HG02610 (cell line): ENCODE measurements at regions not wholly inside any gene's neighbourhood (a gene's known extent, or its start where the extent isn't known, plus 50 kb on each side); places are given as distances from the start of the nearest gene placed in this dataset.

Experiments
- ATAC-seq: cut with Tn5 transposase; IDR thresholded peaks from one replicate; pipeline ENCODE4 v1.9.1; 2021; ENCODE audit warnings: mild to moderate bottlenecking, moderate library complexity; ENCODE audit not compliant: unreplicated experiment

- no peak for ATAC-seq
These were observed 88.4 kb downstream of the VEGFA start for GRCh38 chr6:43858161-43859153.

DNA sequence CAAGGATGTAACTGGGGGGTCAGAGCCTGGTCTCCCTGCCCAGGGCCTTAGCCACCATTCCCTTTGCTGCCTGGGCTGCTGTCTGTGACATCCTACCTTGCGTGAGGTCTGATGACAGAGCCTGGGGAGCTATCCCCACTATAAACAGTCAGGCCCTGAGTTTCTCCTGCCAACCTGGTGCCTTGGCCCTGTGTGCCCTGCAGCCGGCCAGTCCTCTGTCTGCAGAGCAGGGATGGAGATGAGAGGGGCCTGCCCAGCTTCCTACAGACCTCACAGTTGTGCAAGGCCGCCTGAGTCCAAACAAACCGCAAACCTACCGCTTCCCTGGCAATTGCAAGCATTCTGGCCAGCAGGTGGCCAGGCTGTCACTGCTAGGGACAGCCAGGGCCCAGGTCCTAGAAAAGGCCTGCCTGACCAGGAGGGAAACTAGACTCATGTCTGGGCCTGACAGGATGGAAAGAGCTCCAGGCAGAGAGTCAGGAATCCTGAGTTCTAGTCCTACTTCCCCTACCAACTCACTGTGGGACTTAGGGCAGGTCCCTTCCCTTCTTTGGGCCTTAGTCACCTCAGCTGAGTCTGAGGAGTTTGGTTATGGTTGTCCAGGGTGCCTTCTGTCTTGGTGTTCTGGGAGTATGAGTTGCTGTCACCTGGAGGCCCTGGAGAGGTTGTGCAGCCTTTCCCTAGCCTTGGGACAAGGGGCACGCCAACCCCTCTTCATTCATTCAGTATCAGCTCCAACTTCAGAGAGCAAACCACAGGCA, 86.2 kb downstream of the VEGFA start:
- no peak for ATAC-seq

DNA sequence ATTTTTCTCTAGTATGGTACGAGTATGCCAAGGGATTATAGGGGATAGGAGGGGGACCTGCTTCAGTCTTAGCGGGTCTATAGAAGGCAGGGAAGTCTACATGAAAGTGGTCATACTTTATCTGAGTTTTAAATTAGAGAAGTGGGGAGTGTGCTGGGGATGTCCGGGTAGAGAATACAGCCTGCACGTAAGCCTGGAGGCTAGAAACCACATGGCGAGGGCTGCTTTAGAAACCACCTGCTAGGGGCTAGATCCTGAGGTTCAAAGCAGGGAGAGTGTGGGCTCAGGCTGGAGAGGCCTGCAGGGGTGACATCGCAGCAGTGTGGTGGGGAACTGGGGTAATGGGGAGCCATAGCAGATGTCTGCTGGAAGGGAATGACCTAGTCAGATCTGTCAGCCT, 85.2 kb downstream of the VEGFA start:
- ATAC-seq, result no peak

- no peak for ATAC-seq
These were observed 83.1 kb downstream of the VEGFA start for GRCh38 chr6:43853066-43853650.

- ATAC-seq, result no peak
These were observed 82.4 kb downstream of the VEGFA start for GRCh38 chr6:43852350-43852864.

DNA sequence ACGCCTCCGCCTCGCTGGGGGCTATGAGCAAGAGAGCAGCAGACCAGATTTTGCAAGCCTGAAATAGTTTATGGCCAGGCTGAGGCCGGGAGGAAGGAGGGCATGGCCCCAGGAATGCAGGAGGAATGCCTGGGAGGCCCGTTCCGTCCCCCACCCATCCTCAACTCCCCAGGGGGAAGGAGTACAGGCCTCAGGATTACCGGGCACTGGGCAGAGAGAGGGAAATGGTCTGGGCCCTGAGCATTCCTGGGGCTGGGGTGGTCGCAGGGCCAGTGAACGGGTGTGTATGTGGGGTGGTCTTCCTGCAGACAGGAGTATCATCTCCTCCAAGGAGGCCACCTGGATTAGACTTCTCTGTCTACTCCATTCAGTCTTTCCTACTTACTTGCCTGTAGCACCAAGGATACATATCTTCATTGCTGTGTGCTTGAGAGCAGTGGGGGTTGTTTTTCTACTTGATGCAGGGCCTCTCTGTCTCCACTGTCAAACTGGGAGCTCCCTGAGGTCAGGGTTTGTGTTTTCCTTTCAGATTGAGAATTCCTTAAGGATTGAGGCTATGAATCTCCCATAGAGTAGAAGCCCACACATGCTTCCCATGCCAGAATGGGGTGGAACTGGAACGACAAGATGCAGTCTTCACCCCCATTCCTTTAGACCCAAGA, 81.3 kb downstream of the VEGFA start:
- ATAC-seq, result no peak

- ATAC-seq, result no peak
These were observed 80.5 kb downstream of the VEGFA start for GRCh38 chr6:43850314-43851203.

GRCh38 chr6:43849844-43850243, 79.8 kb downstream of the VEGFA start:
- no peak for ATAC-seq

- ATAC-seq, result no peak
These were observed 78.8 kb downstream of the VEGFA start for GRCh38 chr6:43848671-43849391.

- ATAC-seq, result no peak
These were observed 78.0 kb downstream of the VEGFA start for GRCh38 chr6:43847741-43848630.

DNA sequence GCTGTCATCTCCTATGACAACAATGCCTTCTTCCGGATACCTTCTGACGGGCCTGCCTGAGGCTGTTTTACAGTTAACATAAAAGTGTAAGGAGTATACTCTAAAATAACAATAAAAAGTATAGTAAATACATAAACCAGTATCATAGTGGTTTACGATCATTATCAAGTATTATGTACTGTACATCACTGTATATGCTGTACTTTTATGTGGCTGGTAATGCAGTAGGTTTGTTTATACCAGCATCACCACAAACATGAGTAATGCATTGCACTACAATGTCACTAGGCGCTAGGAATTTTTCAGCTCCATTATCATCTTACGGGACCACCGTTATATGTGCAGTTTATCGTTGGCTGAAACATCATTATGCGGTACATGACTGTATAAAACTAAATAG, 76.5 kb downstream of the VEGFA start:
- ATAC-seq, result no peak

GRCh38 chr6:43845646-43846045, 75.6 kb downstream of the VEGFA start:
- no peak for ATAC-seq

DNA sequence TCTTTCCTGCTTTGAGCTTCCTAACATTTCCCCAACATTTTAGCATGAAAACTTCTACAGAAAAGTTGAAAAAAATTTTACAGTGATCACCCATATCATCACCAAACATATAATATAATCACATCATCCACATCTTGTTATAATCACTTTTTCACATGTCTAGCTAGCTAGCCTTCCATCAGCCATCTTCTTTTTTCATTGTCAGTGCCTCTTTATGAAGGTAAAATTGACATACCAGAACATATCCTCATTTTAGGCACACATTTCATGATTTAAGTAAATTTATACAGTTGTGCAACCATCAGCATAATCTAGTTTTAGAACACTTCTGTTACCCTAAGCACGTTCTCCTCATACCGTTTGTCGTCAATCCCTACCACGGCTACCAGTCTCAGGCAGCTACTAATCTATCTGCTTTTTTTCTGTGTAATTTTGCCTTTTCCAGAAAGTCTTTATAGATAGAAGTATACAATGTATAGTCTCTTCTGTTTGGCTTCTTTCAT, 73.7 kb downstream of the VEGFA start:
- no peak for ATAC-seq

DNA sequence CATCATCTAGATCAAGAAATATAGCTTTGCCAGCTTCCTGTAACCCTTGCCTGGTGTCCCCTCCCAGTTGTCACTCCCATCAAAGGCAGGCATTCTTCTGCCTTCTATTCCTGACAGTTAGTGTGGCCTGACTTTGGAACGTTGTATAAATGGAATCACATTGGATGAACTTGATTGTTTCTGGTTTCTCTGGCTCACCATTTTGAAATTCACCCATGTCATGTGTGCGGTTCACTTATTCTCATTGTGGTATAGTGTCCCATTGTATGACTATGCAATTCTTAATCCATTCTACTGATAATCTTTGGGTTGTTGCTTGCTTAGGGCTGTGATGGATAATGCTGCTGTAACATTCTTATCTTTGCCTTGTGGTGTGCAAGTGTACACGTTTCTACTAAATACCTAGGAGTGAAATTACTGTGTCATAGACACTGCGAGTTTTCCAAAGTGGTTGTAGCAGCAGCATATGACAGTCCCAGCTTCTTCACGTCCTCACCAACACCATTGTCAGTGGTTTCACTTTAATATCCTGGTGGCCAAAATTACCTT, 73.2 kb downstream of the VEGFA start:
- ATAC-seq, result peak; percentile 41

DNA sequence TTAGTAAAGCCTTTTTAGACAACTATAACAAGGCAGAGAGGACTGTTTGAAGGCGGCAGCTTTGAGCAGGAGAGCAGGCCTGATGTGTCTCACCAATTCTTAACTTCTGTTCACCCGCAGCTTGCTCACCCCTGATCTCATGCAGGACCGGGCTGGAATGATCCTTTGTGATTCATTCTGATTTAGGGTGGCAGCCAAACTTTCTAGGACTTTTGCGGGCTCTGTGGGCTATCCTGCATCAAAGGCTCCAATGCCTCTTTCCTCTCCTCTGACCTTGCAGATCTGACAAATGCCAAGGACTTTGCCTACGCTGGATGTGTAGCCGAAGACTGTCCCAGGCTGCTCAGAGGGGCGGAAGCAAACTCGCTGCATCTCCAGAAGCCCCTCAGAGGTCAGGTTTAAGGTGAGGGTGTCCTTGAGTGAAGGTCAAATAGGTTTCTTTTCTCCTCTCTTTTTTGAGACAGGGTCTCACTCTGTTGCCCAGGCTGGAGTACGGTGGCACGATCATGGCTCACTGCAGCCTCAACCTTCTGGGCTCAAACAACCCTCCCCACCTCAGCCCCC, 72.3 kb downstream of the VEGFA start:
- ATAC-seq, result no peak

GRCh38 chr6:43840490-43841218, 70.6 kb downstream of the VEGFA start:
- no peak for ATAC-seq
